ENCODE measurements at regions not wholly inside any gene's neighbourhood (a gene's known extent, or its start where the extent isn't known, plus 50 kb on each side); places are given as distances from the start of the nearest gene placed in this dataset.

GRCh38 chr4:1474126-1475090, 68.2 kb upstream of the NKX1-1 start:
- no peak for DNase-seq

- DNase-seq, result no peak
These were observed 67.5 kb upstream of the NKX1-1 start for GRCh38 chr4:1473718-1474117.

GRCh38 chr4:1472911-1473518, 66.8 kb upstream of the NKX1-1 start:
- DNase-seq, result no peak

- no peak for DNase-seq
These were observed 66.0 kb upstream of the NKX1-1 start for GRCh38 chr4:1472148-1472797.

GRCh38 chr4:1471443-1472147, 65.4 kb upstream of the NKX1-1 start:
- DNase-seq, result peak; percentile 2

GRCh38 chr4:1470816-1471442, 64.7 kb upstream of the NKX1-1 start:
- no peak for DNase-seq

- no peak for DNase-seq
These were observed 64.1 kb upstream of the NKX1-1 start for GRCh38 chr4:1470393-1470670.

- no peak for DNase-seq
These were observed 63.6 kb upstream of the NKX1-1 start for GRCh38 chr4:1469607-1470392.

- DNase-seq, result no peak
These were observed 62.8 kb upstream of the NKX1-1 start for GRCh38 chr4:1469043-1469442.

GRCh38 chr4:1467581-1468458, 61.6 kb upstream of the NKX1-1 start:
- no peak for DNase-seq

- DNase-seq, result no peak
These were observed 60.6 kb upstream of the NKX1-1 start for GRCh38 chr4:1466863-1467165.

GRCh38 chr4:1466034-1466862, 60.0 kb upstream of the NKX1-1 start:
- no peak for DNase-seq

GRCh38 chr4:1465173-1466033, 59.2 kb upstream of the NKX1-1 start:
- no peak for DNase-seq

- no peak for DNase-seq
These were observed 58.4 kb upstream of the NKX1-1 start for GRCh38 chr4:1464581-1465171.

GRCh38 chr4:1463927-1464540, 57.8 kb upstream of the NKX1-1 start:
- DNase-seq, result no peak

GRCh38 chr4:1463088-1463926, 57.1 kb upstream of the NKX1-1 start:
- DNase-seq, result no peak

- DNase-seq, result no peak
These were observed 56.5 kb upstream of the NKX1-1 start for GRCh38 chr4:1462768-1463075.
